ENCODE measurements at regions not wholly inside any gene's neighbourhood (a gene's known extent, or its start where the extent isn't known, plus 50 kb on each side); places are given as distances from the start of the nearest gene placed in this dataset.

GRCh38 chr18:56515522-56515921 lies 122.9 kb downstream of the TXNL1 start:
- Histone ChIP-seq H3K27ac (ENCODE audit: low read length) (no peak overlapping the region), H3K4me3 (ENCODE audit: low read length in 2 of 2) (no peak overlapping the region)

GRCh38 chr18:56511996-56512395 lies 126.4 kb downstream of the TXNL1 start:
- H3K9ac ChIP-seq (ENCODE audit: low read length in 2 of 2), result no peak overlapping the region
- H3K9me3 ChIP-seq (ENCODE audit: control insufficient read depth in 2 of 2, low read length in 2 of 2), result no peaks in the 10 kb centered on the region
- H3K36me3 ChIP-seq (ENCODE audit: control insufficient read depth in 2 of 2, insufficient read depth in 2 of 2, low read length in 2 of 2), result no peaks in the 10 kb centered on the region
- H3K27ac ChIP-seq (ENCODE audit: low read length), result no peak overlapping the region
- H3K27me3 ChIP-seq (ENCODE audit: control insufficient read depth in 1 of 2, insufficient read depth in 2 of 2, low read length in 2 of 2), result no peaks in the 10 kb centered on the region
- no peaks in the 10 kb centered on the region for H3K4me1 ChIP-seq (ENCODE audit: control insufficient read depth, insufficient read depth, low read length)
- H3K4me3 ChIP-seq (ENCODE audit: low read length in 2 of 2), result no peak overlapping the region

More at GRCh38 chr18:56515522-56515921, 122.9 kb downstream of the TXNL1 start:
- Histone ChIP-seq H3K27me3 (ENCODE audit: control insufficient read depth in 1 of 2, insufficient read depth in 2 of 2, low read length in 2 of 2) (no peaks in the 10 kb centered on the region), H3K4me1 (ENCODE audit: control insufficient read depth, insufficient read depth, low read length) (no peaks in the 10 kb centered on the region), H3K36me3 (ENCODE audit: control insufficient read depth in 2 of 2, insufficient read depth in 2 of 2, low read length in 2 of 2) (no peaks in the 10 kb centered on the region), H3K9me3 (ENCODE audit: control insufficient read depth in 2 of 2, low read length in 2 of 2) (no peaks in the 10 kb centered on the region), H3K9ac (ENCODE audit: low read length in 2 of 2) (no peak overlapping the region)

- Histone ChIP-seq H3K27ac (ENCODE audit: low read length) (no peak overlapping the region), H3K36me3 (ENCODE audit: control insufficient read depth in 2 of 2, insufficient read depth in 2 of 2, low read length in 2 of 2) (no peaks in the 10 kb centered on the region), H3K9ac (ENCODE audit: low read length in 2 of 2) (no peak overlapping the region), H3K4me1 (ENCODE audit: control insufficient read depth, insufficient read depth, low read length) (no peaks in the 10 kb centered on the region), H3K27me3 (ENCODE audit: control insufficient read depth in 1 of 2, insufficient read depth in 2 of 2, low read length in 2 of 2) (no peaks in the 10 kb centered on the region), H3K4me3 (ENCODE audit: low read length in 2 of 2) (no peak overlapping the region), H3K9me3 (ENCODE audit: control insufficient read depth in 2 of 2, low read length in 2 of 2) (no peaks in the 10 kb centered on the region)
Observed at GRCh38 chr18:56510108-56510507, 128.3 kb downstream of the TXNL1 start.

- H3K36me3 ChIP-seq (ENCODE audit: control insufficient read depth in 2 of 2, insufficient read depth in 2 of 2, low read length in 2 of 2), result no peaks in the 10 kb centered on the region
- no peak overlapping the region for H3K9ac ChIP-seq (ENCODE audit: low read length in 2 of 2)
- H3K4me3 ChIP-seq (ENCODE audit: low read length in 2 of 2), result no peak overlapping the region
- H3K9me3 ChIP-seq (ENCODE audit: control insufficient read depth in 2 of 2, low read length in 2 of 2), result no peaks in the 10 kb centered on the region
- no peaks in the 10 kb centered on the region for H3K27me3 ChIP-seq (ENCODE audit: control insufficient read depth in 1 of 2, insufficient read depth in 2 of 2, low read length in 2 of 2)
- H3K4me1 ChIP-seq (ENCODE audit: control insufficient read depth, insufficient read depth, low read length), result no peaks in the 10 kb centered on the region
- H3K27ac ChIP-seq (ENCODE audit: low read length), result no peak overlapping the region
Observed at GRCh38 chr18:56509656-56510055, 128.7 kb downstream of the TXNL1 start.

GRCh38 chr18:56508370-56509036 lies 129.9 kb downstream of the TXNL1 start:
- Histone ChIP-seq H3K9ac (ENCODE audit: low read length in 2 of 2) (no peak overlapping the region), H3K4me3 (ENCODE audit: low read length in 2 of 2) (no peak overlapping the region), H3K4me1 (ENCODE audit: control insufficient read depth, insufficient read depth, low read length) (no peaks in the 10 kb centered on the region), H3K27ac (ENCODE audit: low read length) (no peak overlapping the region), H3K36me3 (ENCODE audit: control insufficient read depth in 2 of 2, insufficient read depth in 2 of 2, low read length in 2 of 2) (no peaks in the 10 kb centered on the region), H3K27me3 (ENCODE audit: control insufficient read depth in 1 of 2, insufficient read depth in 2 of 2, low read length in 2 of 2) (no peaks in the 10 kb centered on the region), H3K9me3 (ENCODE audit: control insufficient read depth in 2 of 2, low read length in 2 of 2) (no peaks in the 10 kb centered on the region)

- Histone ChIP-seq H3K9ac (ENCODE audit: low read length in 2 of 2) (no peak overlapping the region), H3K4me1 (ENCODE audit: control insufficient read depth, insufficient read depth, low read length) (no peaks in the 10 kb centered on the region), H3K4me3 (ENCODE audit: low read length in 2 of 2) (no peak overlapping the region), H3K27me3 (ENCODE audit: control insufficient read depth in 1 of 2, insufficient read depth in 2 of 2, low read length in 2 of 2) (no peaks in the 10 kb centered on the region), H3K36me3 (ENCODE audit: control insufficient read depth in 2 of 2, insufficient read depth in 2 of 2, low read length in 2 of 2) (no peaks in the 10 kb centered on the region), H3K9me3 (ENCODE audit: control insufficient read depth in 2 of 2, low read length in 2 of 2) (no peaks in the 10 kb centered on the region), H3K27ac (ENCODE audit: low read length) (no peak overlapping the region)
Observed at GRCh38 chr18:56505971-56506370, 132.4 kb downstream of the TXNL1 start.

- no peaks in the 10 kb centered on the region for H3K27me3 ChIP-seq (ENCODE audit: control insufficient read depth in 1 of 2, insufficient read depth in 2 of 2, low read length in 2 of 2)
- no peaks in the 10 kb centered on the region for H3K4me1 ChIP-seq (ENCODE audit: control insufficient read depth, insufficient read depth, low read length)
- H3K9ac ChIP-seq (ENCODE audit: low read length in 2 of 2), result no peak overlapping the region
- no peaks in the 10 kb centered on the region for H3K9me3 ChIP-seq (ENCODE audit: control insufficient read depth in 2 of 2, low read length in 2 of 2)
- no peaks in the 10 kb centered on the region for H3K36me3 ChIP-seq (ENCODE audit: control insufficient read depth in 2 of 2, insufficient read depth in 2 of 2, low read length in 2 of 2)
- no peak overlapping the region for H3K27ac ChIP-seq (ENCODE audit: low read length)
- H3K4me3 ChIP-seq (ENCODE audit: low read length in 2 of 2), result no peak overlapping the region
Observed at GRCh38 chr18:56505293-56505692, 133.1 kb downstream of the TXNL1 start.

GRCh38 chr18:56501896-56502295 lies 136.5 kb downstream of the TXNL1 start:
- H3K4me1 ChIP-seq (ENCODE audit: control insufficient read depth, insufficient read depth, low read length), result no peaks in the 10 kb centered on the region
- no peaks in the 10 kb centered on the region for H3K36me3 ChIP-seq (ENCODE audit: control insufficient read depth in 2 of 2, insufficient read depth in 2 of 2, low read length in 2 of 2)
- H3K27ac ChIP-seq (ENCODE audit: low read length), result no peak overlapping the region
- no peaks in the 10 kb centered on the region for H3K27me3 ChIP-seq (ENCODE audit: control insufficient read depth in 1 of 2, insufficient read depth in 2 of 2, low read length in 2 of 2)
- no peak overlapping the region for H3K4me3 ChIP-seq (ENCODE audit: low read length in 2 of 2)
- H3K9me3 ChIP-seq (ENCODE audit: control insufficient read depth in 2 of 2, low read length in 2 of 2), result no peaks in the 10 kb centered on the region
- no peak overlapping the region for H3K9ac ChIP-seq (ENCODE audit: low read length in 2 of 2)

GRCh38 chr18:56495884-56496283 lies 142.5 kb downstream of the TXNL1 start:
- Histone ChIP-seq H3K9ac (ENCODE audit: low read length in 2 of 2) (no peak overlapping the region), H3K27ac (ENCODE audit: low read length) (no peak overlapping the region)

GRCh38 chr18:56493531-56493930 lies 144.9 kb downstream of the TXNL1 start:
- Histone ChIP-seq H3K9me3 (ENCODE audit: control insufficient read depth in 2 of 2, low read length in 2 of 2) (peaks cover 0 to 5% of the 10 kb centered on the region in 2 donors), H3K9ac (ENCODE audit: low read length in 2 of 2) (no peak overlapping the region), H3K27me3 (ENCODE audit: control insufficient read depth in 1 of 2, insufficient read depth in 2 of 2, low read length in 2 of 2) (no peaks in the 10 kb centered on the region), H3K4me1 (ENCODE audit: control insufficient read depth, insufficient read depth, low read length) (no peaks in the 10 kb centered on the region), H3K36me3 (ENCODE audit: control insufficient read depth in 2 of 2, insufficient read depth in 2 of 2, low read length in 2 of 2) (no peaks in the 10 kb centered on the region), H3K4me3 (ENCODE audit: low read length in 2 of 2) (no peak overlapping the region), H3K27ac (ENCODE audit: low read length) (no peak overlapping the region)

More at GRCh38 chr18:56495884-56496283, 142.5 kb downstream of the TXNL1 start:
- H3K27me3 ChIP-seq (ENCODE audit: control insufficient read depth in 1 of 2, insufficient read depth in 2 of 2, low read length in 2 of 2), result no peaks in the 10 kb centered on the region
- no peaks in the 10 kb centered on the region for H3K36me3 ChIP-seq (ENCODE audit: control insufficient read depth in 2 of 2, insufficient read depth in 2 of 2, low read length in 2 of 2)
- no peaks in the 10 kb centered on the region for H3K4me1 ChIP-seq (ENCODE audit: control insufficient read depth, insufficient read depth, low read length)
- H3K9me3 ChIP-seq (ENCODE audit: control insufficient read depth in 2 of 2, low read length in 2 of 2), result peaks cover 0 to 5% of the 10 kb centered on the region in 2 donors
- H3K4me3 ChIP-seq (ENCODE audit: low read length in 2 of 2), result no peak overlapping the region

- Histone ChIP-seq H3K27ac (ENCODE audit: low read length) (no peak overlapping the region), H3K4me3 (ENCODE audit: low read length in 2 of 2) (no peak overlapping the region), H3K9me3 (ENCODE audit: control insufficient read depth in 2 of 2, low read length in 2 of 2) (peaks cover 0 to 5% of the 10 kb centered on the region in 2 donors), H3K27me3 (ENCODE audit: control insufficient read depth in 1 of 2, insufficient read depth in 2 of 2, low read length in 2 of 2) (no peaks in the 10 kb centered on the region), H3K4me1 (ENCODE audit: control insufficient read depth, insufficient read depth, low read length) (no peaks in the 10 kb centered on the region), H3K9ac (ENCODE audit: low read length in 2 of 2) (no peak overlapping the region), H3K36me3 (ENCODE audit: control insufficient read depth in 2 of 2, insufficient read depth in 2 of 2, low read length in 2 of 2) (no peaks in the 10 kb centered on the region)
Observed at GRCh38 chr18:56492136-56492535, 146.3 kb downstream of the TXNL1 start.

Data from stomach smooth muscle (tissue), 2 donors.